ENCODE measurements at regions not wholly inside any gene's neighbourhood (a gene's known extent, or its start where the extent isn't known, plus 50 kb on each side); places are given as distances from the start of the nearest gene placed in this dataset.

- WGBS (ENCODE audit: extremely low coverage, insufficient coverage, low lambda C conversion rate), result no CpG with 5 or more reads among the region's 3 CpGs
- Histone ChIP-seq H3K79me1 (ENCODE audit: low read length) (no peaks in the 10 kb centered on the region), H3K23ac (ENCODE audit: low read length) (no peak overlapping the region), H3K79me2 (ENCODE audit: control insufficient read depth, insufficient read depth, low read length) (no peaks in the 10 kb centered on the region), H3K9ac (ENCODE audit: low read length) (no peak overlapping the region), H3K4ac (ENCODE audit: low read depth, low read length) (no peak overlapping the region), H3K27ac (ENCODE audit: low read depth, low read length) (no peak overlapping the region), H3K4me3 (ENCODE audit: low read length) (no peak overlapping the region), H3K4me1 (ENCODE audit: control insufficient read depth, low read depth, low read length) (no peaks in the 10 kb centered on the region), H3K4me2 (ENCODE audit: low read length) (no peak overlapping the region), H2AK5ac (ENCODE audit: low read length) (no peak overlapping the region), H2BK15ac (replicated peaks; ENCODE audit: low read depth) (no peak overlapping the region), H3K27me3 (ENCODE audit: insufficient read depth, low read length, poor library complexity) (no peaks in the 10 kb centered on the region), H4K5ac (ENCODE audit: low read length) (no peak overlapping the region), H2BK5ac (ENCODE audit: low read length) (no peak overlapping the region), H3K18ac (ENCODE audit: low read length) (no peak overlapping the region), H3K56ac (ENCODE audit: low read length) (no peak overlapping the region), H2BK120ac (ENCODE audit: low read depth, low read length) (no peak overlapping the region), H4K8ac (ENCODE audit: low read depth, low read length) (no peak overlapping the region), H3K36me3 (ENCODE audit: control insufficient read depth, insufficient read depth, low read length) (no peaks in the 10 kb centered on the region)
- DNase-seq, result peak; percentile 5
Measured at GRCh38 chr13:50635504-50635903, 208.0 kb downstream of the DLEU7 start.

- Histone ChIP-seq H3K23ac (ENCODE audit: low read length) (no peak overlapping the region), H3K36me3 (ENCODE audit: control insufficient read depth, insufficient read depth, low read length) (no peaks in the 10 kb centered on the region), H3K27me3 (ENCODE audit: insufficient read depth, low read length, poor library complexity) (no peaks in the 10 kb centered on the region), H2BK15ac (replicated peaks; ENCODE audit: low read depth) (no peak overlapping the region), H3K18ac (ENCODE audit: low read length) (no peak overlapping the region), H2BK120ac (ENCODE audit: low read depth, low read length) (no peak overlapping the region), H4K5ac (ENCODE audit: low read length) (no peak overlapping the region), H4K8ac (ENCODE audit: low read depth, low read length) (no peak overlapping the region), H2BK5ac (ENCODE audit: low read length) (no peak overlapping the region), H3K79me1 (ENCODE audit: low read length) (no peaks in the 10 kb centered on the region), H3K4me2 (ENCODE audit: low read length) (no peak overlapping the region), H3K4me1 (ENCODE audit: control insufficient read depth, low read depth, low read length) (no peaks in the 10 kb centered on the region), H3K9ac (ENCODE audit: low read length) (no peak overlapping the region), H3K79me2 (ENCODE audit: control insufficient read depth, insufficient read depth, low read length) (no peaks in the 10 kb centered on the region), H3K27ac (ENCODE audit: low read depth, low read length) (no peak overlapping the region), H2AK5ac (ENCODE audit: low read length) (no peak overlapping the region), H3K4me3 (ENCODE audit: low read length) (no peak overlapping the region), H3K4ac (ENCODE audit: low read depth, low read length) (no peak overlapping the region), H3K56ac (ENCODE audit: low read length) (peak overlapping the region; percentile 51)
- peak; percentile 94 for DNase-seq
- no CpG with 5 or more reads among the region's 7 CpGs for WGBS (ENCODE audit: extremely low coverage, insufficient coverage, low lambda C conversion rate)
Measured at GRCh38 chr13:50636007-50636704, 207.3 kb downstream of the DLEU7 start.

DNA sequence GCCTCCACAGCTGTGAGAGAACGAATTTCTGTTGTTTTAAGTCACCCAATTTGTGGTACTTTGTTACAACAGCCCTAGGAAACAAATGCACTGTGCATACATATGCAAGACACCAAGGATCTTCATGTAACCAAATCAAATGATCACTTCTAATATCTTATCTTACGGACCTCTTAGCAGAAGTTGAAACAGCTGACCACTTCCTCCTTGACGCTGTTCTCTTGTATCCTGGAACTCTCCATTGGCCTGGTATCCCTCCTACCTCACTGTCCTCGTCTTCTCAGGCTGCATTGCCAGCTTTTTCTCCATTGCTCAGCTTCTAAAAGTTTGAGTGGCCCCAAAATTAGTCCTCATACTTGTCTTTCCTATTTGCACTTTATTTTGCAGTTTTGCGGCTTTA is 200.4 kb downstream of the DLEU7 start:
- H2BK15ac ChIP-seq (replicated peaks; ENCODE audit: low read depth), result no peak overlapping the region
- no peaks in the 10 kb centered on the region for H3K79me1 ChIP-seq (ENCODE audit: low read length)
- WGBS (ENCODE audit: extremely low coverage, insufficient coverage, low lambda C conversion rate), result no CpG with 5 or more reads among the region's 5 CpGs
- H3K23ac ChIP-seq (ENCODE audit: low read length), result no peak overlapping the region
- H2BK5ac ChIP-seq (ENCODE audit: low read length), result no peak overlapping the region
- no peak overlapping the region for H3K27ac ChIP-seq (ENCODE audit: low read depth, low read length)
- no peaks in the 10 kb centered on the region for H3K36me3 ChIP-seq (ENCODE audit: control insufficient read depth, insufficient read depth, low read length)
- H4K8ac ChIP-seq (ENCODE audit: low read depth, low read length), result no peak overlapping the region
- no peak overlapping the region for H2AK5ac ChIP-seq (ENCODE audit: low read length)
- H3K4me3 ChIP-seq (ENCODE audit: low read length), result no peak overlapping the region
- DNase-seq, result no peak
- no peak overlapping the region for H3K4me2 ChIP-seq (ENCODE audit: low read length)
- H3K79me2 ChIP-seq (ENCODE audit: control insufficient read depth, insufficient read depth, low read length), result no peaks in the 10 kb centered on the region
- H2BK120ac ChIP-seq (ENCODE audit: low read depth, low read length), result no peak overlapping the region
- H4K5ac ChIP-seq (ENCODE audit: low read length), result no peak overlapping the region
- no peak overlapping the region for H3K4ac ChIP-seq (ENCODE audit: low read depth, low read length)
- no peak overlapping the region for H3K18ac ChIP-seq (ENCODE audit: low read length)
- H3K56ac ChIP-seq (ENCODE audit: low read length), result no peak overlapping the region
- H3K27me3 ChIP-seq (ENCODE audit: insufficient read depth, low read length, poor library complexity), result no peaks in the 10 kb centered on the region
- H3K4me1 ChIP-seq (ENCODE audit: control insufficient read depth, low read depth, low read length), result no peaks in the 10 kb centered on the region
- H3K9ac ChIP-seq (ENCODE audit: low read length), result no peak overlapping the region

DNA sequence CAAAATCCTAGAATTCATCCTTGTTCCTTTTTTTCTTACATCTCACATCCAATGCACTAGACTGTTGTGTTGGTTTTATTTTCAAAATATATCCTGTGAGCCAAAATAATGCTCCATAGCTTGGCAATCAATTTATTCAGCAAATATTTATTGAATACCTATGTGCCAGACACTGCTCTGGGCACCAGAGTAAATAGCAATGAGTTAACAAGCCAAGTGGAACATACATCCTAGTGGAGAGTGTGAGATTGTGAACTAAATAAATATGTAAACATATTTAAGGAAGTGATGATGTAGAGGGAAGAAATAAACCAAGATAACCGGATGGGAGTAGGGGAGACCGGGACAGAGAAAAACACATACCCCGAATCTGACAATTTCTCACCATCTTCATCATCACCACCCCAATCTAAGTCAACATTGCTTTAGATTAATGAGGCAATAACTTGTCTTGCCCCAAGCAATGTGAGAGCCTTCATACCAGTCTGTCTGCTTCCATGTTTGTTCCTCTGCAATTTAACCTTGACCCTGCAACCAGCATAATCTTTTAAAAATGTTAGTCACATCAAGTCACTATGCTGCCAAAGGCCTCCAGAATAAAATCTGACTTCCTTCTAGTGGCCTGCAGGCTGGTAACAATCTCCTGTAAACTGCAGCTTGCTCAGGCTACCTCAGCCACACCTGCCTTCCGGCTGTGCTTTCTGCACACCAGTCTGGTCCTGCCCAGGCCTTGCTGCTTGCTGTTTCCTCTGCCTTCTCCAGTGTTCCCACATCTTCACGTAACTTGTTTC is 199.2 kb downstream of the DLEU7 start:
- no peaks in the 10 kb centered on the region for H3K79me1 ChIP-seq (ENCODE audit: low read length)
- H3K23ac ChIP-seq (ENCODE audit: low read length), result no peak overlapping the region
- H3K4me2 ChIP-seq (ENCODE audit: low read length), result no peak overlapping the region
- H3K18ac ChIP-seq (ENCODE audit: low read length), result no peak overlapping the region
- no peak overlapping the region for H2BK5ac ChIP-seq (ENCODE audit: low read length)
- no peak overlapping the region for H3K4me3 ChIP-seq (ENCODE audit: low read length)
- no peak overlapping the region for H2BK120ac ChIP-seq (ENCODE audit: low read depth, low read length)
- no peaks in the 10 kb centered on the region for H3K79me2 ChIP-seq (ENCODE audit: control insufficient read depth, insufficient read depth, low read length)
- H3K9ac ChIP-seq (ENCODE audit: low read length), result no peak overlapping the region
- no peak overlapping the region for H2AK5ac ChIP-seq (ENCODE audit: low read length)
- no peak overlapping the region for H3K4ac ChIP-seq (ENCODE audit: low read depth, low read length)
- H2BK15ac ChIP-seq (replicated peaks; ENCODE audit: low read depth), result no peak overlapping the region
- no peaks in the 10 kb centered on the region for H3K36me3 ChIP-seq (ENCODE audit: control insufficient read depth, insufficient read depth, low read length)
- H4K8ac ChIP-seq (ENCODE audit: low read depth, low read length), result no peak overlapping the region
- no peak overlapping the region for H4K5ac ChIP-seq (ENCODE audit: low read length)
- H3K56ac ChIP-seq (ENCODE audit: low read length), result no peak overlapping the region
- H3K27ac ChIP-seq (ENCODE audit: low read depth, low read length), result no peak overlapping the region
- H3K4me1 ChIP-seq (ENCODE audit: control insufficient read depth, low read depth, low read length), result no peaks in the 10 kb centered on the region
- no CpG with 5 or more reads among the region's 5 CpGs for WGBS (ENCODE audit: extremely low coverage, insufficient coverage, low lambda C conversion rate)
- no peak for DNase-seq
- no peaks in the 10 kb centered on the region for H3K27me3 ChIP-seq (ENCODE audit: insufficient read depth, low read length, poor library complexity)

- H2BK5ac ChIP-seq (ENCODE audit: low read length), result no peak overlapping the region
- no peaks in the 10 kb centered on the region for H3K27me3 ChIP-seq (ENCODE audit: insufficient read depth, low read length, poor library complexity)
- H3K4me1 ChIP-seq (ENCODE audit: control insufficient read depth, low read depth, low read length), result no peaks in the 10 kb centered on the region
- no peak overlapping the region for H3K4me2 ChIP-seq (ENCODE audit: low read length)
- H3K79me1 ChIP-seq (ENCODE audit: low read length), result no peaks in the 10 kb centered on the region
- no peak overlapping the region for H3K9ac ChIP-seq (ENCODE audit: low read length)
- no peak overlapping the region for H3K27ac ChIP-seq (ENCODE audit: low read depth, low read length)
- H3K4me3 ChIP-seq (ENCODE audit: low read length), result no peak overlapping the region
- no peak overlapping the region for H2BK120ac ChIP-seq (ENCODE audit: low read depth, low read length)
- H3K23ac ChIP-seq (ENCODE audit: low read length), result no peak overlapping the region
- DNase-seq, result no peak
- no CpG with 5 or more reads among the region's 4 CpGs for WGBS (ENCODE audit: extremely low coverage, insufficient coverage, low lambda C conversion rate)
- no peak overlapping the region for H3K4ac ChIP-seq (ENCODE audit: low read depth, low read length)
- no peaks in the 10 kb centered on the region for H3K36me3 ChIP-seq (ENCODE audit: control insufficient read depth, insufficient read depth, low read length)
- H4K8ac ChIP-seq (ENCODE audit: low read depth, low read length), result no peak overlapping the region
- no peak overlapping the region for H3K56ac ChIP-seq (ENCODE audit: low read length)
- no peaks in the 10 kb centered on the region for H3K79me2 ChIP-seq (ENCODE audit: control insufficient read depth, insufficient read depth, low read length)
- H4K5ac ChIP-seq (ENCODE audit: low read length), result no peak overlapping the region
- no peak overlapping the region for H2BK15ac ChIP-seq (replicated peaks; ENCODE audit: low read depth)
- H2AK5ac ChIP-seq (ENCODE audit: low read length), result no peak overlapping the region
- H3K18ac ChIP-seq (ENCODE audit: low read length), result no peak overlapping the region
Measured at GRCh38 chr13:50645092-50645491, 198.4 kb downstream of the DLEU7 start.
